ENCODE measurements at regions not wholly inside any gene's neighbourhood (a gene's known extent, or its start where the extent isn't known, plus 50 kb on each side); places are given as distances from the start of the nearest gene placed in this dataset.

GRCh38 chr4:171674781-171675180 is 138.4 kb upstream of the GALNTL6 start:
- H3K27me3 ChIP-seq (ENCODE audit: insufficient read depth, poor library complexity, severe bottlenecking) = no peaks in the 10 kb centered on the region
- H3K4me3 ChIP-seq (replicated peaks; ENCODE audit: insufficient read depth, low read length) = no peak overlapping the region
- no peak for DNase-seq (ENCODE audit: low read depth in 1 of 2, low spot score in 1 of 2)
- no peak overlapping the region for H3K27ac ChIP-seq (replicated peaks)
- TF ChIP-seq CTCF (IDR thresholded peaks at IDR 0.05; ENCODE audit: insufficient read depth, low read length) (no peak), GABPA (IDR thresholded peaks at IDR 0.05; ENCODE audit: low read depth) (no peak), SPI1 (IDR thresholded peaks at IDR 0.05; ENCODE audit: borderline replicate concordance, low read depth) (no peak), POLR2AphosphoS5 (IDR thresholded peaks at IDR 0.05; ENCODE audit: low read depth) (no peak), REST (IDR thresholded peaks at IDR 0.05; ENCODE audit: insufficient replicate concordance, low read depth) (no peak)

- TF ChIP-seq GABPA (IDR thresholded peaks at IDR 0.05; ENCODE audit: low read depth) (no peak), REST (IDR thresholded peaks at IDR 0.05; ENCODE audit: insufficient replicate concordance, low read depth) (no peak)
- no peak for DNase-seq (ENCODE audit: low read depth in 1 of 2, low spot score in 1 of 2)
- Histone ChIP-seq H3K4me3 (replicated peaks; ENCODE audit: insufficient read depth, low read length) (no peak overlapping the region), H3K27me3 (ENCODE audit: insufficient read depth, poor library complexity, severe bottlenecking) (no peaks in the 10 kb centered on the region), H3K27ac (replicated peaks) (no peak overlapping the region)
Measured at GRCh38 chr4:171668403-171668802, 144.8 kb upstream of the GALNTL6 start.

- TF ChIP-seq REST (IDR thresholded peaks at IDR 0.05; ENCODE audit: insufficient replicate concordance, low read depth) (no peak), GABPA (IDR thresholded peaks at IDR 0.05; ENCODE audit: low read depth) (no peak), SPI1 (IDR thresholded peaks at IDR 0.05; ENCODE audit: borderline replicate concordance, low read depth) (no peak), POLR2AphosphoS5 (IDR thresholded peaks at IDR 0.05; ENCODE audit: low read depth) (no peak), CTCF (IDR thresholded peaks at IDR 0.05; ENCODE audit: insufficient read depth, low read length) (no peak)
- Histone ChIP-seq H3K27ac (replicated peaks) (no peak overlapping the region), H3K27me3 (ENCODE audit: insufficient read depth, poor library complexity, severe bottlenecking) (no peaks in the 10 kb centered on the region), H3K4me3 (replicated peaks; ENCODE audit: insufficient read depth, low read length) (no peak overlapping the region)
- no peak for DNase-seq (ENCODE audit: low read depth in 1 of 2, low spot score in 1 of 2)
Measured at GRCh38 chr4:171667906-171668305, 145.3 kb upstream of the GALNTL6 start.

GRCh38 chr4:171651071-171651470 is 162.1 kb upstream of the GALNTL6 start:
- DNase-seq (ENCODE audit: low read depth in 1 of 2, low spot score in 1 of 2) = no peak
- TF ChIP-seq POLR2AphosphoS5 (IDR thresholded peaks at IDR 0.05; ENCODE audit: low read depth) = no peak
- no peak for TF ChIP-seq REST (IDR thresholded peaks at IDR 0.05; ENCODE audit: insufficient replicate concordance, low read depth)
- TF ChIP-seq CTCF (IDR thresholded peaks at IDR 0.05; ENCODE audit: insufficient read depth, low read length) = no peak
- TF ChIP-seq GABPA (IDR thresholded peaks at IDR 0.05; ENCODE audit: low read depth) = no peak
- TF ChIP-seq SPI1 (IDR thresholded peaks at IDR 0.05; ENCODE audit: borderline replicate concordance, low read depth) = no peak
- H3K4me3 ChIP-seq (replicated peaks; ENCODE audit: insufficient read depth, low read length) = no peak overlapping the region
- no peak overlapping the region for H3K27ac ChIP-seq (replicated peaks)
- no peaks in the 10 kb centered on the region for H3K27me3 ChIP-seq (ENCODE audit: insufficient read depth, poor library complexity, severe bottlenecking)

Measured in HL-60 (cell line).